ENCODE measurements at regions not wholly inside any gene's neighbourhood (a gene's known extent, or its start where the extent isn't known, plus 50 kb on each side); places are given as distances from the start of the nearest gene placed in this dataset.
A peak's percentile ranks its signal among the peaks of the same experiment; 100 is the strongest.

DNA sequence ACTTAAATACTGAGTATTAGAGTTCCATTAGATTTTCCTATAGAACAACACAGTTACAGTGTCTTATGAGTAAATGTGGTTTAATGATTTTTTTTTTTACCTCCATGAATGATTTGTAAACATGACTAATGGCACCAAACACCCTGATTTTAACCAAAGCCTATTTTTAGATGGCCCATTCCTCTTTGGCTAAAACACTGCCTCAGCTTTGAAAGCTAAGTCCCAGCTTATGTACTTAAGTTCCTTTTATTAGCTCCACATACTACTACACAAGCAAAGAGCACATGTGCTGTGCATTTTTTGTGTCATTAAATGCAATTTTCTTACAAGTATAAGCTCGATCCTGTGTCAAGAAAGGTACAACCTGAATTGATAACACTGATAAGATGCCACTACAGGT, 575.6 kb upstream of the PITX2 start:
- DNase-seq = no peak

- no peak for DNase-seq
These were observed 581.9 kb upstream of the PITX2 start for GRCh38 chr4:111204797-111205196.

DNA sequence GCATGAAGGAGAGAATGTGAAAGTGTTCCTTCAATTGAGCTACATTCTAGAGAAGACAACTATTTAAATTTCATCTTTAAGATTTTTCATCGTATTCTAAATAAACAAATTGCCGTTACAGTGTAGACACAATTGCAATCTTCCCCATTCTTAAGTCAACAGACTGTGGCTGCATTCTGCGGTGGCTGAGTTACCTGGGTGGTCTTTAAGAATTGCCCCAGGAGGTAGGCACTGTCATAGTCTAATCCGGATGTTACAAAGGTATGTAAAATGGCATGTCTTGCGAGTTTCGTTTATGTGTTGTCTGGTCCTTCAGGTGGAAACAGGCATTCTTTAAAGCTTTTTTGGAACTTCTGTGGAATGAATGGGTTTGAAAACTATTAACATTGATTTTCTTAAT, 586.1 kb upstream of the PITX2 start:
- DNase-seq = no peak

DNA sequence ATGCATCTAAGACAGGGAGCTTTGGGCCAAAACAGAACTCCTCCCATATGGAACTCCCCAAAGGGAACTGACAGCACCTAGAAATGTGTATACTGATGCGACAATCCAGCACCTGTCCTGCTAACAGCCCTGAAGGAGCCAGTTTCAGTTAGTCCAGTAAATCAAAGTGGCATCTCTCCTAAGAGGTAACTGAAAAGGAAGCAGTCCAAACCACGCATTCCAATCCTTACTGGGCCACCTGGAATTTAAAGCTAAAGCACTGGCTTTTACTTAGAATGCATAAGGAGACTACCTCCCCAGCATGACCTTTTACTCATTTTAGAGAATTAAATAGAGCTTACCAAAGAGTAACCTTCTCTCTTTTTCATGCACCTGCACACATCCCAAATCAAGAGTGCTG, 586.8 kb upstream of the PITX2 start:
- no peak for DNase-seq

- no peak for DNase-seq
These were observed 587.7 kb upstream of the PITX2 start for GRCh38 chr4:111210595-111210994.

DNA sequence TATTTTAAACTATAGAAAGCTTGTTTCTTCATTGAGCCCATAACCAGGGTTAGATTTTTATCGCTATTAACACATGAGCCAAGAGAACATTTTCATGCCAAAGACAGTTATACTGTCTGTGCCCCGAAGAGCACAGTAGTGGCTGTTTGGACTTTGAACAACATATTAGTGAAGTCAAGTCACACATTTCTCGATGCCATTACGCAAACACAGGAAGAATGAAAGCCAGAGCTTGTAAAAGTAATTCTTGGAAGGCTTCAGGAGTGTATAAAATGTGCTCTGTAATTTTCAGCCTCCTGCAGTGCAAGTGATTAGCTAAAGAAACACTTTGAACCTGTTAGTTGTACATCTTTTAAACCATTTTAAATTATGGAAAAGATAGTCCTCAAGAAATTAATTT, 590.7 kb upstream of the PITX2 start:
- DNase-seq = no peak

- no peak for DNase-seq
These were observed 591.5 kb upstream of the PITX2 start for GRCh38 chr4:111214371-111214770.

DNA sequence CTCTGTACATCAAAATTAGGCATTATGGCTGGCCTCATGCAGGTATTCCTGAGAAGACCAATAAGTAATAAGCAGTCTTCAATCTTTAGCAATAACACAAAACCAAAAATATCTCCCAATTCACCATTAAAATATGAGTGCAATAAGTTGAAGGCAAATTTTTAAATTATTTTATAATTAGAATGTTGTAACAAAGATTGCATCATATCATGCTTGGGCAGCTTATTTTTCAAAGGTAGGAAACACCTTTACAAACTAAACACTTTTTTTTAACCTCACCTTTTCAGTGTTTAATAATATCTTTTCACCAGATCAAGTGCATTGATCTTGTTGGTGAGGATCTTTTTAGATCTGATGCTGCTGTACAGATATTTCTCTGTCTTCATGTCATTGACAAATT, 592.9 kb upstream of the PITX2 start:
- no peak for DNase-seq

DNA sequence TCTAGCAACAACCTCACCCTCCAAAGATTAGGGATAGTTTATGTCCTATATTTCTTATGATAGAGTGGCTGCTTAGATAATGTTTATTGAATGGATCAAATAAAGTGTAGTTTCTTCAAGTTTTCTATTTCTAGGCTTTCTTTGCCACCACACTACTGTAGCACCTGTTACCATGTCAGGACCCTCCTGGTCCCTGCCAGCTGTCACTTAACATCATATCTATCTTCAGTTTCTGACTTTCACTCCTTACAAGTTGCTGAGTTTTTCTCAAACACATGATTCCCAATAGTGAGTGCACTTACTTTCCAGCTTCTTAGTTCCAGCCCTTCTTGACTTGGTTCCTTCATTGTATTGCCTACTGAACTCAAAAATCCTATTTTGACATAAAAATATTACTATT, 593.9 kb upstream of the PITX2 start:
- DNase-seq = no peak

DNA sequence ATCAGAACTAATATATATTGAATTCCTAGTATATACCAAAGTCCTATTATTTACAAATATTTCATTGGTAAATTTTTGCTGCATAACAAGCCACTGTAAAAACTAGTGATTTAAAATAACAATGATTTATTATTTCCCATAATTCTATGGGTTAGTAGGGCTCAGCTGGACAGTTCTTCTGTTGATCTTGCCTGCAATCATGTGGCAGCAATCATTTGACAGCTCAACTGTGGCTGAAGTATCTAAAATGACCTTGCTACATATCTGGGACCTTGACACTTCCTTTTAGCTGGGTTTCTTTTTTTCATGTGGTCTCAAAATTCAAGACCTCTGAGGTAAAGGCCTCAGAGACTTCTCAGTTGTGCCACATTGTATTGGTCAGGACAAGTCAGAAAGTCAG, 598.5 kb upstream of the PITX2 start:
- no peak for DNase-seq

GRCh38 chr4:111228396-111228795, 605.5 kb upstream of the PITX2 start:
- DNase-seq = no peak

DNA sequence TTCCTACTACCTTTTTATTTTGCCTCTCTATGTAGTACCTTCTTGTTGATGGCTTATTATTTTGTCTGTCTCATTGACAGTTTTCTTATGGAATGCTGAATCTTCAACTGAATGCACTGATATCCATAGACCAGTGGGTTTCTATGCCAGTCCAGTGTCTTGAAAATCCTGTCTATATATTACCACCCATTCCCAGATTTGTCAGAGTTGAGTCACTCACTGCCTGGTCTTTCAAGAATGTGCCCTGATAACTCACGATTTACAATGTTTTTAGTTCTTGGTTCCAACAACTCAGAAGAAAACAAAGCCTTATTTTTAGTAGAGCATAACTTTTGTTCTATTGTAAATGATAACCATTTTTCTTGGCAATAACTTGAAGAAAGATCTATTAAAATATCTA, 606.0 kb upstream of the PITX2 start:
- DNase-seq = no peak

DNA sequence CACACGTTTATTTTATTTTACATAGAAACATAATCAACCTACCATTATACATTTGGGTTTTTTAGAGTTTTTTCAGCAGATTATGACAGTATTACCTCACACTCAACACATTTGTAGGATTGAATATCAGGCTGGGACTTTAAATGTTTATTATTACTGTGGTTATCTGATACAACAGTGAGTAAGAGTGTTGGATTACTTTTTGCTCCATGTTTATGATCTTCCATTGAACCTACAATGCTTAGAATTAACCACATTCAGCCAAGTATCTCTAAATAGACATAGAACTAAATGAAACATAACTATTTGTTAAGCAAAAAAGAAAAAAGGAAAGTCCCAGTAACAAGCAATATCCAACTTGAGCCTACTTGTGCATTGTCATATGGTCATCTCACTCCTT, 607.4 kb upstream of the PITX2 start:
- DNase-seq = no peak

GRCh38 chr4:111231281-111231680, 608.4 kb upstream of the PITX2 start:
- DNase-seq = no peak

GRCh38 chr4:111234939-111235338, 612.1 kb upstream of the PITX2 start:
- no peak for DNase-seq

DNA sequence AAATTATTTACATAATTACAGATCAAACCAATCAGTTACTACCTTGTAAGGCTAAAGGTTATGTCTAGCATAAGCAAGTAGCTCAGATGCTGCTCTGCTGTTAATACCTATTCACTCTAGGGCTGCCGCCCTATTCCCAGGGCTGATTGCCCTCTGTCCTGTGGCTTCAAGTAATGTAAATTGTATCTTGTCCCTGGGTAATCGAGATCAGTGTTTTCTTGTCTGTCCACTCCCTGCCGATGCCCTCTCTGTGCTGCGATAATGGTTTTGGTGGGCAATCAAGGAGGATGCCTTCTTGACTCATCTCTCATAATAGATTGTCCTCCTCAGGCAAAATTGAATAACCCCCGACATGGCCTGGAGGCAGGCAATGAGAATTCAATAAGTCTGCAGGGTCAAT, 641.0 kb upstream of the PITX2 start:
- no peak for DNase-seq

- DNase-seq = no peak
These were observed 644.1 kb upstream of the PITX2 start for GRCh38 chr4:111266937-111267336.

DNA sequence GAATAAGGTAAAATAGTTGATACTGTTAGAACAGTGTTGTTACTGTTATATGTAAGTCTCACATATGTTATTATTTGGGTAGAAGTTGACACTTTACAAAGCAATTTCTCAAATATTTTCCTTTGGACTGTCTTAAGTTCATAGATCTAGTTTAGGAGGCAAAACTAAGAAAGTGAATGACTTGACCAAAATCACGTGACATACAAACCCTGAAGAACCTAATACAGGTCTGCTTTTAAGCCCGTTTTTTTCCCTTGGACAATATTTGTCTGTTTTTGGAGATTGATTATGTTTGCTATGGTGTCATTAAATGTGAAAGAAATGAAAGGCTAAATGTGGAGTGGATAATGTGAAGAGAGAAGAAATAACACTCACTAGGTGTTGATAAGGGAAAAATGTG, 644.9 kb upstream of the PITX2 start:
- no peak for DNase-seq

- DNase-seq = no peak
These were observed 646.0 kb upstream of the PITX2 start for GRCh38 chr4:111268769-111269414.

- no peak for DNase-seq
These were observed 646.6 kb upstream of the PITX2 start for GRCh38 chr4:111269439-111269838.

- DNase-seq = no peak
These were observed 651.2 kb upstream of the PITX2 start for GRCh38 chr4:111274060-111274459.

DNA sequence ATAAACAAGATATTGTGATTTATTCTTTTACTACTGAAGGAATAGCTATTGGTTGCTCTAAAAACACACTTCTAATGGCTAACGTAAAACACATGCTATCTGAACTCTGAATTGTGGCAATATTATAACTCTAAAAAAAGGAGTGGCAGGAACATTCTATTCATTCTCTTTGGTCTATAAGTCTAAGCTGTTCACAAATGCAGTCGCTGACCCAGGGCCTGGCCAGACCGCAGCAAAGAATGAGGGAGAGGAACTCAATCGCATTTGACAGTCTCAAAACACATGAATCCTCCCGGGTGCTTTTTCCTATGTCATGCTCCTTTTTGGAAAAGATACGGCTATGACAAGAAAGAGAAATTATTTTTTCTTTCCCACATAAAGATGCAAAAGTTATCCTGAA, 651.6 kb upstream of the PITX2 start:
- DNase-seq = no peak

- DNase-seq = no peak
These were observed 658.3 kb upstream of the PITX2 start for GRCh38 chr4:111281219-111281618.

DNA sequence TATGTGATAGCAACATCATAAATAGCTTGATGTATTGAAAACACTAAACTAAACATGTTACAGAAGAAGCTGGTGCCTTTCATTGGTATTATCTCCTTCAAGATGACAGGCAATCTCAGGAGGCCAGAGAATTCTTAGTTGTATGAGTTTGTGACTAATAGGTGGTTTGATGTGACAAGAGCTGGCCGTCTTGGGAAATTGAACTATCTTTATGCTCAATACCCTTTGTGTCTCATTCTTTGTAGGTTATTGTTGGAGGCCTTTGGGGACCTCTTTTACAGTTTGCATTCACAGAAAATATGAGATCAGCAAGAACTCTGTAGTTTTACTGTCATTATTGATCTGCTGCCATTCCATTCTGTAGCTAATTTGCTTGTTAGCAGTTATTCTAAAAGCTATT, 659.2 kb upstream of the PITX2 start:
- no peak for DNase-seq

DNA sequence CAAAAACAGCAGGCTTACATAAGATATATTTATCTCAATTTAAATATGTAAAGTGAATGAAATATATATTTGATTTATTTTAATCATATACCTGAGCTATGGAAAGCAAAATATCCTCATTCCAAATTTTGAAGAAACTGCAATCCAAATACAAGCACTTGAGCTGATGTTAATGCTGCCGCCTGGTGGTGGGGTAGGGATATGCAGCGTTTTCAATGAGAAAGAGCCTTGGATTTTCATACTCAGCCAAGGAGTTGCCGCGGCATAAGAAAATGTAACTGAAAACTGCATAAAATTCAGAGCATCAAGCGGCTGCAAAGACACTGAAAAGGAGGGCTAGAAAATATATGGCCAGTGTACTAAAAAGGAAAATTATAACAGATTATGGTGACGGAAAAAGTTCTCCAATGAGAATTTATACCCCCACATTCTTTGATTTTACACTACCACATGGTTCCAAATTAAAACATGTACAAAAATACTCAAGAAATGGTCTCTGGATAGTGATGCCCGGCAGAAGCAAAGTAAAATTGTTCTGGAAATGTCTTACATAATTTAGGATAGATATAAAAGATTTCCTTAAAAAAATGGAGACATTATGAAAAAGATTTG, 660.3 kb upstream of the PITX2 start:
- peak; percentile 0 for DNase-seq

Measured in activated T-cell treated with anti-CD3 and anti-CD28 coated beads for 4 hours (primary cell).